GM12865 (cell line): ENCODE measurements at regions not wholly inside any gene's neighbourhood (a gene's known extent, or its start where the extent isn't known, plus 50 kb on each side); places are given as distances from the start of the nearest gene placed in this dataset.

Source experiments
- DNase-seq: peaks from one replicate; pipeline ENCODE4 v3.0.0; 2010; ENCODE audit warnings: low read depth
- H3K4me3 ChIP-seq: 2 replicates; pipeline ENCODE4 v1.5.1; 2011; ENCODE audit warnings: mild to moderate bottlenecking, low read depth, low read length, control low read depth
- CTCF ChIP-seq: IDR thresholded peaks from 2 replicates; pipeline ENCODE4 v1.5.1; 2011; ENCODE audit warnings: low read length, control low read depth, low read depth, inconsistent platforms; ENCODE audit not compliant: insufficient read depth; ENCODE audit errors: missing control alignments

DNA sequence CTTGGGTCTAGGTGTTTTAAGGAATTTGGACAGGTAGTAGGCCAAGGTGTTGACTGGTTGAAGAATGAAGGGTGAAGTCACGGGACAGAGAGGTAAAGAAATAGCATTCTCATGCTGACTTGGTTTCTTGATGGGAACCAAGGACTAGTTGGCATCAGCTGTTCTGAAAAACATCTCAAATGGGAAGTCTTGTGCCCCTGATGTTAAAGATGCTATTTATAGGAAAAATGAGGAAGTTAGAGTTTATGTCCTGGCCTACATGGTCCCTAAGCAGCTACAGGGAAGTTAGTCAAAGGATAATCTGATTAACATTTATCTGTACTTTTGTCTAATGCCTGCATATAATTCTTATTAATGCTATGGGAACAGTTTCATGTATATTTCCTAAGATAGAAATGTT lies 262.4 kb downstream of the HHIPL2 start:
- DNase-seq = no peak
- no peak for TF ChIP-seq CTCF
- no peak overlapping the region for H3K4me3 ChIP-seq

GRCh38 chr1:222284466-222284865 lies 263.4 kb downstream of the HHIPL2 start:
- no peak overlapping the region for H3K4me3 ChIP-seq
- TF ChIP-seq CTCF = no peak
- DNase-seq = no peak

DNA sequence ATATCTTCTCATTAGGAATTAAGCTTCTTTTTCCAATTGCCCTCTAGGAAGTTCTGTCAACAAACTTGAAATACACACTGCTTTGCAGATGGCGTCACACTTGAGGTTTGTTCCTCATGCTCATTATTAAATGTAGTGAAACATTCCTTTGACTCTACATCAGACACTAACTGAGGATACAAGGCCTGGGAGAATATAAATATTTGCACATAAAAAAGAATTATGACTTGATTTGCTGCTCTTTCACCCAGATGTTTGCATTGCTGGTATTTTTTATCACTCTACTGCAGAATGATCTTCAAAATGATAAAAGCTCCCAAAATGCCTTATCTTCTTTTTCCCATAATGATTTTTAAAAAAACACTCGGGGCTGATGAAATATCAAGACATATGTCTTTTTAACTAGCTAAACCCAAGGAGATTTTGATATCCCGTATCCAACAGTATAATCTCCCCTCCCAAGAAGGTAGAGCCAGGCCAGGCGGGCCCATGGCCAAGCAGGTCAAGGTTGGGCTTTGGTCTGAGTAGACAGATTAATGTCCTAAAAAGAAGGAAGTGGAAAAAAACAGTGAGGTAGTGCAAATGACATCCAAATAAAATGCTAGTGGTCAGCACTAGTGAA lies 264.6 kb downstream of the HHIPL2 start:
- TF ChIP-seq CTCF = no peak
- H3K4me3 ChIP-seq = no peak overlapping the region
- no peak for DNase-seq

GRCh38 chr1:222279591-222279990 lies 268.3 kb downstream of the HHIPL2 start:
- H3K4me3 ChIP-seq = no peak overlapping the region
- no peak for TF ChIP-seq CTCF
- no peak for DNase-seq

GRCh38 chr1:222278501-222278900 lies 269.4 kb downstream of the HHIPL2 start:
- no peak for DNase-seq
- no peak overlapping the region for H3K4me3 ChIP-seq
- TF ChIP-seq CTCF = no peak

- no peak for TF ChIP-seq CTCF
- no peak for DNase-seq
- no peak overlapping the region for H3K4me3 ChIP-seq
Measured at GRCh38 chr1:222275729-222276465, 272.0 kb downstream of the HHIPL2 start.

GRCh38 chr1:222275001-222275728 lies 272.7 kb downstream of the HHIPL2 start:
- TF ChIP-seq CTCF = no peak
- no peak for DNase-seq
- no peak overlapping the region for H3K4me3 ChIP-seq
